ENCODE measurements at regions not wholly inside any gene's neighbourhood (a gene's known extent, or its start where the extent isn't known, plus 50 kb on each side); places are given as distances from the start of the nearest gene placed in this dataset.

- TF ChIP-seq, protein P1, sequence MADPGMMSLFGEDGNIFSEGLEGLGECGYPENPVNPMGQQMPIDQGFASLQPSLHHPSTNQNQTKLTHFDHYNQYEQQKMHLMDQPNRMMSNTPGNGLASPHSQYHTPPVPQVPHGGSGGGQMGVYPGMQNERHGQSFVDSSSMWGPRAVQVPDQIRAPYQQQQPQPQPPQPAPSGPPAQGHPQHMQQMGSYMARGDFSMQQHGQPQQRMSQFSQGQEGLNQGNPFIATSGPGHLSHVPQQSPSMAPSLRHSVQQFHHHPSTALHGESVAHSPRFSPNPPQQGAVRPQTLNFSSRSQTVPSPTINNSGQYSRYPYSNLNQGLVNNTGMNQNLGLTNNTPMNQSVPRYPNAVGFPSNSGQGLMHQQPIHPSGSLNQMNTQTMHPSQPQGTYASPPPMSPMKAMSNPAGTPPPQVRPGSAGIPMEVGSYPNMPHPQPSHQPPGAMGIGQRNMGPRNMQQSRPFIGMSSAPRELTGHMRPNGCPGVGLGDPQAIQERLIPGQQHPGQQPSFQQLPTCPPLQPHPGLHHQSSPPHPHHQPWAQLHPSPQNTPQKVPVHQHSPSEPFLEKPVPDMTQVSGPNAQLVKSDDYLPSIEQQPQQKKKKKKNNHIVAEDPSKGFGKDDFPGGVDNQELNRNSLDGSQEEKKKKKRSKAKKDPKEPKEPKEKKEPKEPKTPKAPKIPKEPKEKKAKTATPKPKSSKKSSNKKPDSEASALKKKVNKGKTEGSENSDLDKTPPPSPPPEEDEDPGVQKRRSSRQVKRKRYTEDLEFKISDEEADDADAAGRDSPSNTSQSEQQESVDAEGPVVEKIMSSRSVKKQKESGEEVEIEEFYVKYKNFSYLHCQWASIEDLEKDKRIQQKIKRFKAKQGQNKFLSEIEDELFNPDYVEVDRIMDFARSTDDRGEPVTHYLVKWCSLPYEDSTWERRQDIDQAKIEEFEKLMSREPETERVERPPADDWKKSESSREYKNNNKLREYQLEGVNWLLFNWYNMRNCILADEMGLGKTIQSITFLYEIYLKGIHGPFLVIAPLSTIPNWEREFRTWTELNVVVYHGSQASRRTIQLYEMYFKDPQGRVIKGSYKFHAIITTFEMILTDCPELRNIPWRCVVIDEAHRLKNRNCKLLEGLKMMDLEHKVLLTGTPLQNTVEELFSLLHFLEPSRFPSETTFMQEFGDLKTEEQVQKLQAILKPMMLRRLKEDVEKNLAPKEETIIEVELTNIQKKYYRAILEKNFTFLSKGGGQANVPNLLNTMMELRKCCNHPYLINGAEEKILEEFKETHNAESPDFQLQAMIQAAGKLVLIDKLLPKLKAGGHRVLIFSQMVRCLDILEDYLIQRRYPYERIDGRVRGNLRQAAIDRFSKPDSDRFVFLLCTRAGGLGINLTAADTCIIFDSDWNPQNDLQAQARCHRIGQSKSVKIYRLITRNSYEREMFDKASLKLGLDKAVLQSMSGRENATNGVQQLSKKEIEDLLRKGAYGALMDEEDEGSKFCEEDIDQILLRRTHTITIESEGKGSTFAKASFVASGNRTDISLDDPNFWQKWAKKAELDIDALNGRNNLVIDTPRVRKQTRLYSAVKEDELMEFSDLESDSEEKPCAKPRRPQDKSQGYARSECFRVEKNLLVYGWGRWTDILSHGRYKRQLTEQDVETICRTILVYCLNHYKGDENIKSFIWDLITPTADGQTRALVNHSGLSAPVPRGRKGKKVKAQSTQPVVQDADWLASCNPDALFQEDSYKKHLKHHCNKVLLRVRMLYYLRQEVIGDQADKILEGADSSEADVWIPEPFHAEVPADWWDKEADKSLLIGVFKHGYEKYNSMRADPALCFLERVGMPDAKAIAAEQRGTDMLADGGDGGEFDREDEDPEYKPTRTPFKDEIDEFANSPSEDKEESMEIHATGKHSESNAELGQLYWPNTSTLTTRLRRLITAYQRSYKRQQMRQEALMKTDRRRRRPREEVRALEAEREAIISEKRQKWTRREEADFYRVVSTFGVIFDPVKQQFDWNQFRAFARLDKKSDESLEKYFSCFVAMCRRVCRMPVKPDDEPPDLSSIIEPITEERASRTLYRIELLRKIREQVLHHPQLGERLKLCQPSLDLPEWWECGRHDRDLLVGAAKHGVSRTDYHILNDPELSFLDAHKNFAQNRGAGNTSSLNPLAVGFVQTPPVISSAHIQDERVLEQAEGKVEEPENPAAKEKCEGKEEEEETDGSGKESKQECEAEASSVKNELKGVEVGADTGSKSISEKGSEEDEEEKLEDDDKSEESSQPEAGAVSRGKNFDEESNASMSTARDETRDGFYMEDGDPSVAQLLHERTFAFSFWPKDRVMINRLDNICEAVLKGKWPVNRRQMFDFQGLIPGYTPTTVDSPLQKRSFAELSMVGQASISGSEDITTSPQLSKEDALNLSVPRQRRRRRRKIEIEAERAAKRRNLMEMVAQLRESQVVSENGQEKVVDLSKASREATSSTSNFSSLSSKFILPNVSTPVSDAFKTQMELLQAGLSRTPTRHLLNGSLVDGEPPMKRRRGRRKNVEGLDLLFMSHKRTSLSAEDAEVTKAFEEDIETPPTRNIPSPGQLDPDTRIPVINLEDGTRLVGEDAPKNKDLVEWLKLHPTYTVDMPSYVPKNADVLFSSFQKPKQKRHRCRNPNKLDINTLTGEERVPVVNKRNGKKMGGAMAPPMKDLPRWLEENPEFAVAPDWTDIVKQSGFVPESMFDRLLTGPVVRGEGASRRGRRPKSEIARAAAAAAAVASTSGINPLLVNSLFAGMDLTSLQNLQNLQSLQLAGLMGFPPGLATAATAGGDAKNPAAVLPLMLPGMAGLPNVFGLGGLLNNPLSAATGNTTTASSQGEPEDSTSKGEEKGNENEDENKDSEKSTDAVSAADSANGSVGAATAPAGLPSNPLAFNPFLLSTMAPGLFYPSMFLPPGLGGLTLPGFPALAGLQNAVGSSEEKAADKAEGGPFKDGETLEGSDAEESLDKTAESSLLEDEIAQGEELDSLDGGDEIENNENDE (IDR thresholded peaks at IDR 0.05; ENCODE audit: insufficient replicate concordance, low read length) = no peak
- TF ChIP-seq EP300 (IDR thresholded peaks at IDR 0.05; ENCODE audit: borderline replicate concordance in 1 of 2, low read depth in 2 of 2, low read length in 2 of 2) (no peak), NANOG (IDR thresholded peaks at IDR 0.05; ENCODE audit: insufficient read depth, low read depth, low read length, poor library complexity, severe bottlenecking) (no peak), POLR2A (IDR thresholded peaks at IDR 0.05; ENCODE audit: control extremely low read depth in 1 of 2, low read depth in 2 of 2, low read length in 2 of 2) (no peak), RAD21 (IDR thresholded peaks at IDR 0.05 in 1 of 2, conservative IDR thresholded peaks at IDR 0.05 in 1 of 2; ENCODE audit: low read depth in 2 of 2, low read length in 2 of 2) (no peak), KDM4A (IDR thresholded peaks at IDR 0.05; ENCODE audit: low read depth, low read length, severe bottlenecking) (no peak), SIN3A (conservative IDR thresholded peaks at IDR 0.05 in 1 of 2, IDR thresholded peaks at IDR 0.05 in 1 of 2; ENCODE audit: low read depth in 1 of 2, low read length in 2 of 2) (no peak)
These were observed 54.5 kb upstream of the AASS start (continued) for GRCh38 chr7:122198581-122198980.
